Testis (tissue), 2 donors: ENCODE measurements at regions not wholly inside any gene's neighbourhood (a gene's known extent, or its start where the extent isn't known, plus 50 kb on each side); places are given as distances from the start of the nearest gene placed in this dataset.

Source experiments
- CTCF ChIP-seq, 3 experiments: fragments of 450-650 bp in 2 of 3; fragments of 200-600 bp in 1 of 3; sonication (generic) in 1 of 3; IDR thresholded peaks; one replicate each; pipeline ENCODE4 v1.5.1; 2016 to 2019; ENCODE audit warnings: antibody characterized with exemption in 3 of 3, mild to moderate bottlenecking in 2 of 3, moderate library complexity in 1 of 3
- POLR2A ChIP-seq: fragments of 450-650 bp; IDR thresholded peaks from one replicate; pipeline ENCODE4 v1.6.1; 2017; ENCODE audit warnings: antibody characterized with exemption, mild to moderate bottlenecking, moderate library complexity

- no peak for TF ChIP-seq CTCF (IDR thresholded peaks at IDR 0.05)
- TF ChIP-seq POLR2A, result no peak
These were observed 280.0 kb upstream of the SHH start for GRCh38 chr7:156092307-156092706.
